Natural killer cell (primary cell): ENCODE measurements at regions not wholly inside any gene's neighbourhood (a gene's known extent, or its start where the extent isn't known, plus 50 kb on each side); places are given as distances from the start of the nearest gene placed in this dataset.
"Not testable (repeated sequence)": the region's sequence is repeated elsewhere in the genome, so short reads cannot be mapped to it uniquely, and the experiment has no call there.

Experiments
- ATAC-seq, 3 donors: fragments of 150-1000 bp in 2 of 3; fragments of 200-7000 bp in 1 of 3; cut with Tn5 transposase; 1 replicate in 1 of 3; 2 replicates in 2 of 3; pipeline ENCODE4 v1.10.0; 2021; ENCODE audit warnings: mild to moderate bottlenecking in 2 of 3, moderate library complexity in 2 of 3
- DNase-seq, 2 donors: peaks; one replicate each; pipeline versions ENCODE4 v3.0.0 to v3.0.0-alpha.2; 2013 to 2021; ENCODE audit warnings: mixed read lengths in 1 of 2
- H3K27ac ChIP-seq: one replicate; pipeline ENCODE4 v1.5.1; 2013; ENCODE audit warnings: mild to moderate bottlenecking, low read length
- H3K27me3 ChIP-seq: one replicate; pipeline ENCODE4 v1.6.1; 2013; ENCODE audit warnings: low read length; ENCODE audit not compliant: control insufficient read depth, insufficient read depth
- H3K36me3 ChIP-seq: one replicate; pipeline ENCODE4 v1.6.1; 2013; ENCODE audit warnings: low read length; ENCODE audit not compliant: control insufficient read depth, insufficient read depth
- H3K4me1 ChIP-seq: one replicate; pipeline ENCODE4 v1.6.1; 2013; ENCODE audit warnings: low read length; ENCODE audit not compliant: control insufficient read depth, insufficient read depth
- H3K4me3 ChIP-seq: one replicate; pipeline ENCODE4 v1.5.1; 2013; ENCODE audit warnings: low read length
- H3K9me3 ChIP-seq: one replicate; pipeline ENCODE4 v1.6.1; 2013; ENCODE audit warnings: low read length; ENCODE audit not compliant: control insufficient read depth, insufficient read depth
- H3K27ac Mint-ChIP-seq, 2 donors: one replicate each; pipeline ENCODE4 v1.8.0; 2022; ENCODE audit warnings: mild to moderate bottlenecking in 2 of 2, mixed read lengths in 2 of 2, moderate library complexity in 1 of 2
- H3K27me3 Mint-ChIP-seq, 2 donors: one replicate each; pipeline ENCODE4 v1.8.0; 2022; ENCODE audit warnings: low read depth in 2 of 2, mixed read lengths in 2 of 2
- H3K36me3 Mint-ChIP-seq: one replicate; pipeline ENCODE4 v1.8.0; 2022; ENCODE audit warnings: mixed read lengths
- H3K4me1 Mint-ChIP-seq, 2 donors: one replicate each; pipeline ENCODE4 v1.8.0; 2022; ENCODE audit warnings: mixed read lengths in 2 of 2
- H3K4me3 Mint-ChIP-seq: one replicate; pipeline ENCODE4 v1.8.0; 2022; ENCODE audit warnings: mild to moderate bottlenecking, moderate library complexity, mixed read lengths
- H3K9me3 Mint-ChIP-seq, 2 donors: one replicate each; pipeline ENCODE4 v1.8.0; 2022; ENCODE audit warnings: mixed read lengths in 2 of 2
- WGBS: methylation state at CpG from one replicate; pipeline ENCODE4 v1.1.7; 2013; ENCODE audit warnings: missing lambda C conversion rate; ENCODE audit not compliant: insufficient coverage; 5-methylcytosine and 5-hydroxymethylcytosine counted together
- intact Hi-C: fragments of 100-400 bp; cut with micrococcal nuclease; formaldehyde crosslinking; loops from one replicate; pipeline ENCODE4 v1.14.2; 2022
- TF ChIP-seq, protein P1 (sequence below): fragments of 200-600 bp; IDR thresholded peaks from one replicate; pipeline ENCODE4 v1.8.0; 2022; ENCODE audit warnings: antibody characterized with exemption

DNA sequence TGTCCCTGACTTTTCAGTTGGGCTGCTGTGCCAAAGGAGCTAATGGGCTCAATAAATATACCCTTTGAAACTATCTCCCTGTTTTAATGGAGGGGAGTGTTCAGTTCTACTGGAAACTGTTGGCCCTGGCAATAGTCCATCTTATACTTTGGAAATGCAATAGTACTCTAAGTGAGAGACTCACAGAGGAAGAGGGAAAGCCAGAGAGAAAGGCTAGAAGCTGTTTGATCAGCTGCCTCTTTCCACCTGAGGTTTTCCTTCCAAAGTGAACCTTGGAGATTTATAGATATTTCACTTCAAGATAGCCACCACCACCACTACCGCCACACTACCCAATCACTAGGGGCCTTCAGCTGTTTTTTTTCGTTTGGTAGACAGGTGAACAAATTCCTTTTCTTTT, 93.6 kb upstream of the CCDC91 start:
- H3K4me1 Mint-ChIP-seq, result no peaks in the 10 kb centered on the region
- no peaks in the 10 kb centered on the region for H3K36me3 ChIP-seq
- H3K4me3 ChIP-seq, result no peak overlapping the region
- intact Hi-C loops, result no loop called here
- WGBS, result 73% methylated on average over 2 of the region's 2 CpGs
- ATAC-seq (no peak), DNase-seq (no peak)
- H3K4me3 Mint-ChIP-seq, result no peak overlapping the region
- H3K36me3 Mint-ChIP-seq, result no peaks in the 10 kb centered on the region
- peaks cover 0 to 3% of the 10 kb centered on the region in 2 donors for H3K9me3 Mint-ChIP-seq
- peaks cover 6% of the 10 kb centered on the region for H3K27me3 ChIP-seq
- H3K4me1 ChIP-seq, result no peaks in the 10 kb centered on the region
- no peak overlapping the region for H3K27ac Mint-ChIP-seq
- no peaks in the 10 kb centered on the region for H3K9me3 ChIP-seq
- no peak overlapping the region for H3K27ac ChIP-seq
- TF ChIP-seq, protein P1, sequence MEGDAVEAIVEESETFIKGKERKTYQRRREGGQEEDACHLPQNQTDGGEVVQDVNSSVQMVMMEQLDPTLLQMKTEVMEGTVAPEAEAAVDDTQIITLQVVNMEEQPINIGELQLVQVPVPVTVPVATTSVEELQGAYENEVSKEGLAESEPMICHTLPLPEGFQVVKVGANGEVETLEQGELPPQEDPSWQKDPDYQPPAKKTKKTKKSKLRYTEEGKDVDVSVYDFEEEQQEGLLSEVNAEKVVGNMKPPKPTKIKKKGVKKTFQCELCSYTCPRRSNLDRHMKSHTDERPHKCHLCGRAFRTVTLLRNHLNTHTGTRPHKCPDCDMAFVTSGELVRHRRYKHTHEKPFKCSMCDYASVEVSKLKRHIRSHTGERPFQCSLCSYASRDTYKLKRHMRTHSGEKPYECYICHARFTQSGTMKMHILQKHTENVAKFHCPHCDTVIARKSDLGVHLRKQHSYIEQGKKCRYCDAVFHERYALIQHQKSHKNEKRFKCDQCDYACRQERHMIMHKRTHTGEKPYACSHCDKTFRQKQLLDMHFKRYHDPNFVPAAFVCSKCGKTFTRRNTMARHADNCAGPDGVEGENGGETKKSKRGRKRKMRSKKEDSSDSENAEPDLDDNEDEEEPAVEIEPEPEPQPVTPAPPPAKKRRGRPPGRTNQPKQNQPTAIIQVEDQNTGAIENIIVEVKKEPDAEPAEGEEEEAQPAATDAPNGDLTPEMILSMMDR, result no peak
- H3K27me3 Mint-ChIP-seq, result peaks cover 7 to 9% of the 10 kb centered on the region in 2 donors

DNA sequence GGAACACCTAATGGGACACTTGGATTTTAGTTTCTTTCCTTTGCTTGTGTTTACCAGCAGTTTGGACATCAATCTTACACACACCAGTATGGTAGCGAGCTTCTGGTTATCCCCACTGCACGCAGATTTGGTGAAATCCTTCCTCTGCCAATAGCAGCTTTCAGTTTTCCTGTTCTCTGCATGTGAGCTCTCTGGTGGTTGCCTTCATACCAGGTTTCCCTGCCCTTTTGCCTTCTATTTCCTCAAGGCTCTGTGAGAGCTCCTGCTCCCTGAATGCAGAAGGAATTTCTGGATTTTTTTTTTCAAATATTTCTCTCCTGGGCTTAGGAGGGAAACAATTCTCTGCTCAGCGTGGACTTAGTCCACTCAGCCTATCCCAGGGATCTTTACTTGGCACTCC, 93.0 kb upstream of the CCDC91 start:
- Mint-ChIP-seq H3K36me3 (no peaks in the 10 kb centered on the region), H3K27ac (no peak overlapping the region), H3K27me3 (peaks cover 6 to 7% of the 10 kb centered on the region in 2 donors), H3K4me3 (no peak overlapping the region), H3K9me3 (peaks cover 0 to 3% of the 10 kb centered on the region in 2 donors), H3K4me1 (no peaks in the 10 kb centered on the region)
- 86% methylated on average over 3 of the region's 3 CpGs for WGBS
- no peak overlapping the region for H3K27ac ChIP-seq
- ATAC-seq (no peak), DNase-seq (no peak)
- intact Hi-C loops, result no loop called here
- H3K4me1 ChIP-seq, result no peaks in the 10 kb centered on the region
- no peaks in the 10 kb centered on the region for H3K9me3 ChIP-seq
- TF ChIP-seq, protein P1, result no peak
- H3K4me3 ChIP-seq, result no peak overlapping the region
- H3K36me3 ChIP-seq, result no peaks in the 10 kb centered on the region
- peaks cover 6% of the 10 kb centered on the region for H3K27me3 ChIP-seq

DNA sequence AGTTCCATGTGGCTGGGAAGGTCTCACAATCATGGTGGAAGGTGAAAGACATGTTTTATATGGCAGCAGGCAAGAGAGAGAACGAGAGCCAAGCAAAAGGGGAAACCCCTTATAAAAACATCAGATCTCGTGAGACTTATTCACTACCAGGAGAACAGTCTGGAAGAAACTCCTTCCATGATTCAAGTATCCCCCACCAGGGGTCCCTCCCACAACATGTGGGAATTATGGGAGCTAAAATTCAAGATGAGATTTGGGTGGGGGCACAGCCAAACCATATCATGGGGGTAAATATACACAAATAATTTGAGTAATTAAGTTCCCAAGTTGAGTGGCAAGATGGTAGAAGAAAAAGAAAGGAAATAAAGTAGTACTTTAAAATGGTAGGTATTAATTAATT, 91.0 kb upstream of the CCDC91 start:
- H3K27me3 Mint-ChIP-seq, H3K9me3 Mint-ChIP-seq, DNase-seq, H3K4me3 Mint-ChIP-seq, H3K27me3 ChIP-seq, H3K36me3 ChIP-seq, H3K4me3 ChIP-seq, H3K36me3 Mint-ChIP-seq, H3K27ac Mint-ChIP-seq, ATAC-seq, H3K9me3 ChIP-seq, H3K4me1 ChIP-seq, H3K27ac ChIP-seq, H3K4me1 Mint-ChIP-seq, intact Hi-C loops: not testable (repeated sequence)
- no CpG with 5 or more reads among the region's 2 CpGs for WGBS

DNA sequence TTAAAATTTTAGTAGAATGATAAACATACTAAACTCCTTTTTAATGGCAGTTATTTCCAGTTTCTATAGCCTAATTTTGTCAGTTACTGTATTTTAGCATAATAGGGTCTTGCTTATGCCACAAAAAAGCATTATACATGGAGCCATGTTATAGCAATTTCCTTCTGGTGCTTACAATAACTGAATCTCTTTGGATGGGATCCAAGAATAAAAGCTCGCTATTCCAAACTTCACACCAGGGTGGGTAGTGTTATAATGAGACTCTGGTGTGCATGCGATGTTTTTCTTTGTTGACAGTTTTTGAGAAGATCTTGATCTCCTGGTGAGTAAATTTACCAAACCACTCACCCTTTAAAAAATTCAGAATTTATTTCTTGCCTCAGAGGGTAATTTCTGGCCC, 90.4 kb upstream of the CCDC91 start:
- peaks cover 3 to 7% of the 10 kb centered on the region in 2 donors for H3K27me3 Mint-ChIP-seq
- H3K9me3 Mint-ChIP-seq, result no peaks in the 10 kb centered on the region
- no CpG with 5 or more reads among the region's 2 CpGs for WGBS
- DNase-seq, result no peak
- no peaks in the 10 kb centered on the region for H3K4me1 Mint-ChIP-seq
- H3K4me3 Mint-ChIP-seq, result no peak overlapping the region
- Histone ChIP-seq H3K9me3 (no peaks in the 10 kb centered on the region), H3K36me3 (no peaks in the 10 kb centered on the region), H3K4me1 (no peaks in the 10 kb centered on the region), H3K4me3 (no peak overlapping the region), H3K27me3 (peaks cover 6% of the 10 kb centered on the region), H3K27ac (no peak overlapping the region)
- ATAC-seq, result no peak
- intact Hi-C loops, result loop anchor here (5.0 kb wide), 1 partner anchor 438 kb away; no protein-coding TSS in a partner anchor
- H3K36me3 Mint-ChIP-seq, result no peaks in the 10 kb centered on the region
- H3K27ac Mint-ChIP-seq, result no peak overlapping the region
- TF ChIP-seq, protein P1, result no peak
